Uterus (tissue), 3 donors: ENCODE measurements at regions not wholly inside any gene's neighbourhood (a gene's known extent, or its start where the extent isn't known, plus 50 kb on each side); places are given as distances from the start of the nearest gene placed in this dataset.

Source experiments
- DNase-seq, 2 donors: peaks; one replicate each; pipeline ENCODE4 v3.0.0-alpha.2; 2019 to 2020
- H3K27ac ChIP-seq, 2 donors: fragments of 200-600 bp; sonication (generic); 1 replicate in 1 of 2; 2 replicates in 1 of 2; pipeline ENCODE4 v1.5.1; 2016 to 2018
- H3K27me3 ChIP-seq, 2 donors: fragments of 200-600 bp; sonication (generic); one replicate each; pipeline ENCODE4 v1.5.1; 2018 to 2019; ENCODE audit warnings: control low read depth in 1 of 2
- H3K36me3 ChIP-seq, 2 donors: fragments of 200-600 bp; sonication (generic); one replicate each; pipeline ENCODE4 v1.5.1; 2019; ENCODE audit warnings: control low read depth in 1 of 2
- H3K4me1 ChIP-seq, 2 donors: fragments of 200-600 bp; sonication (generic); one replicate each; pipeline ENCODE4 v1.5.1; 2018 to 2019; ENCODE audit warnings: control low read depth in 1 of 2
- H3K4me3 ChIP-seq, 2 donors: fragments of 200-600 bp; sonication (generic); 1 replicate in 1 of 2; 2 replicates in 1 of 2; pipeline ENCODE4 v1.5.1; 2018 to 2019; ENCODE audit warnings: mild to moderate bottlenecking in 1 of 2
- H3K9me3 ChIP-seq, 2 donors: fragments of 200-600 bp; sonication (generic); one replicate each; pipeline ENCODE4 v1.5.1; 2019; ENCODE audit warnings: control low read depth in 1 of 2
- POLR2A ChIP-seq, 2 donors: fragments of 450-650 bp; IDR thresholded peaks; one replicate each; pipeline ENCODE4 v1.6.1; 2016; ENCODE audit warnings: antibody characterized with exemption in 2 of 2, mild to moderate bottlenecking in 1 of 2, moderate library complexity in 1 of 2
- intact Hi-C: fragments of 100-400 bp; cut with DNase I; formaldehyde crosslinking; loops from one replicate; pipeline ENCODE4 v1.15.1; 2023; ENCODE audit warnings: low total_unique reads
- TF ChIP-seq, protein P1 (sequence below), 4 experiments: fragments of 200-600 bp in 2 of 4; fragments of 450-650 bp in 2 of 4; sonication (generic) in 2 of 4; IDR thresholded peaks; one replicate each; pipeline ENCODE4 v1.5.1; 2016 to 2019; ENCODE audit warnings: antibody characterized with exemption in 4 of 4, mild to moderate bottlenecking in 2 of 4, moderate library complexity in 1 of 4
- donor health status: DM: yes; HTN: yes; CAD: no.

DNA sequence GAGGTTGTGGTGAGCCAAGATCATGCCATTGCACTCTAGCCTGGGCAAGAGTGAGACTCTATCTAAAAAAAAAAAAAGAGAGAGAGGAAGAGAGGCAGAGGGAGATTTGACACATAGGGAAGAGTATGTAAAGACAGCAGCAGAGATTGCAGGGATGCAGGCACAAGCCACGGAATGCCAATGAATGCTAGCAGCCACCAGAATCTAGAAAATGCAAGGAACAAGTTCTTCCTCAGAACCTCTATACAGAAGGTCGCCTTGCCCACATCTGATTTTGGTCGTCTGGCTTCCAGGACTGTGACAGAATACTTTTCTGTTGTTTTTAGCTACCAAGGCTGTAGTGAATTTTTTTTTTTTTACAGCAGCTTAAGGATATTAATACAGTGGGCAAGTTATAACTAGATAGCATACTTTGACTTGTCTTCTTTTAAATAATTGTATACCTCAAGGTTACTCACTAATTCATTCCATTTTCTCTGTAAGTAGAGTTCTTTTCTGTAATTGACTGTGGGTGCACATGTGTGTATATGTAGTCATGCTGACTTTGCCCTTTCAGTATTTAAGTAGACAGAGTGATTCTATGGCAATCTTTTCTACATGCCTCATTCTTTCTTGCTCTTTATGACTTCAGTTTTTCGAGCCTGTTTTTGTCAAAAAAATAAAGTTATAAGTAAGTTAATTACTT is 402.2 kb downstream of the GJA1 start:
- Histone ChIP-seq H3K36me3 (no peaks in the 10 kb centered on the region), H3K4me1 (no peaks in the 10 kb centered on the region), H3K9me3 (no peaks in the 10 kb centered on the region), H3K27me3 (no peaks in the 10 kb centered on the region), H3K27ac (no peak overlapping the region), H3K4me3 (no peak overlapping the region)
- intact Hi-C loops, result no loop called here
- no peak for DNase-seq
- no peak for TF ChIP-seq POLR2A (IDR thresholded peaks at IDR 0.05)
- TF ChIP-seq, protein P1, sequence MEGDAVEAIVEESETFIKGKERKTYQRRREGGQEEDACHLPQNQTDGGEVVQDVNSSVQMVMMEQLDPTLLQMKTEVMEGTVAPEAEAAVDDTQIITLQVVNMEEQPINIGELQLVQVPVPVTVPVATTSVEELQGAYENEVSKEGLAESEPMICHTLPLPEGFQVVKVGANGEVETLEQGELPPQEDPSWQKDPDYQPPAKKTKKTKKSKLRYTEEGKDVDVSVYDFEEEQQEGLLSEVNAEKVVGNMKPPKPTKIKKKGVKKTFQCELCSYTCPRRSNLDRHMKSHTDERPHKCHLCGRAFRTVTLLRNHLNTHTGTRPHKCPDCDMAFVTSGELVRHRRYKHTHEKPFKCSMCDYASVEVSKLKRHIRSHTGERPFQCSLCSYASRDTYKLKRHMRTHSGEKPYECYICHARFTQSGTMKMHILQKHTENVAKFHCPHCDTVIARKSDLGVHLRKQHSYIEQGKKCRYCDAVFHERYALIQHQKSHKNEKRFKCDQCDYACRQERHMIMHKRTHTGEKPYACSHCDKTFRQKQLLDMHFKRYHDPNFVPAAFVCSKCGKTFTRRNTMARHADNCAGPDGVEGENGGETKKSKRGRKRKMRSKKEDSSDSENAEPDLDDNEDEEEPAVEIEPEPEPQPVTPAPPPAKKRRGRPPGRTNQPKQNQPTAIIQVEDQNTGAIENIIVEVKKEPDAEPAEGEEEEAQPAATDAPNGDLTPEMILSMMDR (IDR thresholded peaks at IDR 0.05), result no peak

DNA sequence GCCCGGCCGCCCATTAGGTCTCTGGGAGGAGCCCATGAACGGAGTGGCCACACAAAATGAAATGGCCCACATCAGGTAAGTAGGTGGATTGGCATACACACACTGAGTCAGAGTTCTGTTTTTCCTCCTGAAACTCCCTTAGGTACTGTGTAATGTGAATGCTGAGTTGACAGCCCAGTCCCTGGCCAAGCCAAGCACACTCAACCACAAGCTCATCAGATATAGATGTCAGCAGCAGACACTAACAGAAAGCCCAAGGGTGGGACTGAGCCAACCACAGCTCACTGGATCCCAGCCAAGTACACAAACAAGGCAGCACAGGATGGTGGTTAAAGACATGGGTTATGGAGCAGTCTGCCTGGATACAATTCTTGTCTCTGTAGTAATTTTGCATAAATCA is 403.4 kb downstream of the GJA1 start:
- no peak for DNase-seq
- no peak overlapping the region for H3K4me3 ChIP-seq
- no peaks in the 10 kb centered on the region for H3K4me1 ChIP-seq
- TF ChIP-seq POLR2A (IDR thresholded peaks at IDR 0.05), result no peak
- TF ChIP-seq, protein P1 (IDR thresholded peaks at IDR 0.05), result no peak
- intact Hi-C loops, result no loop called here
- no peaks in the 10 kb centered on the region for H3K27me3 ChIP-seq
- H3K36me3 ChIP-seq, result no peaks in the 10 kb centered on the region
- no peak overlapping the region for H3K27ac ChIP-seq
- H3K9me3 ChIP-seq, result no peaks in the 10 kb centered on the region

DNA sequence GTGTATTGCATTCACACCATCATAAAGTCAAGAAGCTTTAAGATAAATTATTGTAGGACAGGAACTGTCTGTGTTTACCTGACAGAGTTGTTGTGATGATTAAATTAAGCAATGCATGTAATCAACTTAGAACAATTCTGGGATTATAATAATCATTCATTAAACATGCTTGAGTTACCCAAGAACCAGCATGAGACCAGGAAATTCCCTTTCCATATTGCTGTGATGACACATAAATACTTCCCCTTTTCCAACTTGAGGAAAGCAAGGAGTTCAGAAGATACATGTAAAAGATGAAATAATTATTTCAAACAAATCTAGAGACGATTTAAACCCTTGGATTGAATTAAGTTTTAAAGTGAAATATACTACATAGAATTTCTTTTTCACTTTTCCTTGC is 404.4 kb downstream of the GJA1 start:
- no peak overlapping the region for H3K27ac ChIP-seq
- no peak overlapping the region for H3K4me3 ChIP-seq
- TF ChIP-seq POLR2A (IDR thresholded peaks at IDR 0.05), result no peak
- TF ChIP-seq, protein P1 (IDR thresholded peaks at IDR 0.05), result no peak
- DNase-seq, result no peak
- H3K9me3 ChIP-seq, result no peaks in the 10 kb centered on the region
- H3K36me3 ChIP-seq, result no peaks in the 10 kb centered on the region
- intact Hi-C loops, result loop anchor here (10.0 kb wide), 1 partner anchor 405 kb away; the partner anchor contains the start of gene GJA1
- H3K27me3 ChIP-seq, result no peaks in the 10 kb centered on the region
- no peaks in the 10 kb centered on the region for H3K4me1 ChIP-seq

DNA sequence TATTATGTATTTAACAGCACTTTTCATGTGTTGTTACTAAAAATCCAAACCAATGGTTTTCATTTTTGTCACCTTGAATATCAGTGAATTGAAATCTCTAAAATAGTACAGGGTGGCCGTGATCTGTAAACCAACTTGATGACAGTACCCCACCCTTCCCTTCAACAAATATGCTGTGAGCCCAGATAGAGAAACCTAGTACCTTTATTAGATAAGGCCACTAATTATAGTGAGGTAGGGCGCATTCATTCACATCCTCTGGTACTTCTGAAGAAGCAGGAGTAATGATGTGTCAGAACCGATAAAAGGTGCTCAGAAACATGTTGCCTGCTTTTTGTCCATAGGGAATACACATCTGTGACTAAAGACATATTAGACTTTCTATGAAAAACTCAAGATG is 409.5 kb downstream of the GJA1 start:
- no peak for DNase-seq
- no peaks in the 10 kb centered on the region for H3K36me3 ChIP-seq
- no peaks in the 10 kb centered on the region for H3K9me3 ChIP-seq
- H3K27ac ChIP-seq, result no peak overlapping the region
- intact Hi-C loops, result loop anchor here (10.0 kb wide), 1 partner anchor 410 kb away; the partner anchor contains the start of gene GJA1
- no peaks in the 10 kb centered on the region for H3K4me1 ChIP-seq
- no peaks in the 10 kb centered on the region for H3K27me3 ChIP-seq
- TF ChIP-seq POLR2A (IDR thresholded peaks at IDR 0.05), result no peak
- TF ChIP-seq, protein P1 (IDR thresholded peaks at IDR 0.05), result no peak
- H3K4me3 ChIP-seq, result no peak overlapping the region

DNA sequence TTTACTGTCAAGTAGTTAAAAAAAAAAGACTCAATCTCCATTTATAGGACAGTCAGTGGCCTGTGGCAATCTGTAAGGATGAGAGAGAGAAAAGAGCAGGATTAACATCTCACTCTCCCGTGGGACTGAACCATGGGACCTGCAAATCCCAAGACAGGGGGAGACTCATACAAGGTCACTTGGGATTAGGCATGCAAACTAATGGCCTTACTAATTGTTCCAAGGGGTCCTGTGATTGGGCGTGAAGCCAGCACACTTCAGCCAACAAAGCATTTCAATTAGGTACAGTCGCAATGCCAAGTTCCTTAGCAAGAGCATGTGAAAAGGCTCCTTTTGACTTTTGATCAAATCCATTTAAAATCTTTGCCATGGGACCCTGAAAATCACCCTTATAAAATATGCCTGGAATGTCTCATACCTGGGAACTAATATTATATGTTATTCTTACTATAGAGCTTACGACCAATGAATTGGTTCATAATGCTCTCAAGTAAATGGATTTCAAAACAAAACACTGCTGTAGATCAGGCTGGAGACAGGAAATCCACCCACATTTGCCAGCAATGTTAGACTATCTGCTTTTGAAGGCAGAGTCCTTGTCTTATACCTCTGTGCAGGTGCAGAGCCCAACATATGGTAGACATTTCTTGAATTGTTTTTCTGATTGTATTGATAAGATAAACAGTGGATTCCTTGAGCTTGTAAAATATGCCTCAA is 412.5 kb downstream of the GJA1 start:
- Histone ChIP-seq H3K36me3 (no peaks in the 10 kb centered on the region), H3K9me3 (no peaks in the 10 kb centered on the region), H3K27ac (no peak overlapping the region), H3K4me1 (no peaks in the 10 kb centered on the region), H3K4me3 (no peak overlapping the region), H3K27me3 (no peaks in the 10 kb centered on the region)
- intact Hi-C loops, result loop anchor here (10.0 kb wide), 1 partner anchor 413 kb away; the partner anchor contains the start of gene GJA1
- no peak for DNase-seq
- TF ChIP-seq POLR2A (IDR thresholded peaks at IDR 0.05), result no peak
- TF ChIP-seq, protein P1 (IDR thresholded peaks at IDR 0.05), result no peak
